H1 (cell line): ENCODE measurements at regions not wholly inside any gene's neighbourhood (a gene's known extent, or its start where the extent isn't known, plus 50 kb on each side); places are given as distances from the start of the nearest gene placed in this dataset.

Experiments used
- CTCF ChIA-PET: fragments of 300-600 bp; sonication (Branson Sonifier 250); formaldehyde crosslinking; loops from one replicate; lab custom pipeline; 2021; ENCODE audit not compliant: partially characterized antibody; lab: Charles Lee
- POLR2A ChIA-PET: fragments of 300-600 bp; sonication (Branson Sonifier 250); formaldehyde crosslinking; loops from one replicate; lab custom pipeline; 2021; ENCODE audit warnings: inconsistent platforms; ENCODE audit not compliant: partially characterized antibody; lab: Charles Lee
- DNase-seq, 2 experiments: peaks; one replicate each; pipeline versions ENCODE4 v3.0.0 to v3.0.0-alpha.2; 2010 to 2022; ENCODE audit warnings: low spot score in 2 of 2, low read depth in 1 of 2, mixed read lengths in 1 of 2
- FAIRE-seq: peaks from 2 replicates; lab custom pipeline; 2011; peaks lifted over from hg19 to GRCh38; lab: Jason Lieb, UNC
- H2AFZ ChIP-seq: 2 replicates; pipeline ENCODE4 v1.8.1; 2012; ENCODE audit warnings: low read length, inconsistent platforms
- H2AK5ac ChIP-seq: 2 replicates; pipeline ENCODE4 v1.6.1; 2013; ENCODE audit warnings: low read depth, low read length
- H2BK120ac ChIP-seq: replicated peaks from 2 replicates; pipeline ENCODE3; 2013; ENCODE audit warnings: low read depth, low read length, inconsistent platforms
- H2BK12ac ChIP-seq: 2 replicates; pipeline ENCODE4 v1.6.1; 2013; ENCODE audit warnings: low read depth, low read length
- H2BK15ac ChIP-seq: 2 replicates; pipeline ENCODE4 v1.6.1; 2013; ENCODE audit warnings: low read length
- H2BK20ac ChIP-seq: 2 replicates; pipeline ENCODE4 v1.6.1; 2013; ENCODE audit warnings: low read length
- H2BK5ac ChIP-seq: 2 replicates; pipeline ENCODE4 v1.6.1; 2013; ENCODE audit warnings: low read depth, low read length
- H3K14ac ChIP-seq: 2 replicates; pipeline ENCODE4 v1.6.1; 2013; ENCODE audit warnings: inconsistent platforms; ENCODE audit not compliant: insufficient read length
- H3K18ac ChIP-seq: 2 replicates; pipeline ENCODE4 v1.6.1; 2013; ENCODE audit warnings: low read length; ENCODE audit errors: extremely low read depth
- H3K23ac ChIP-seq: 2 replicates; pipeline ENCODE4 v1.6.1; 2013; ENCODE audit warnings: inconsistent platforms; ENCODE audit not compliant: insufficient read length
- H3K23me2 ChIP-seq: 2 replicates; pipeline ENCODE4 v1.6.1; 2013; ENCODE audit warnings: low read depth, low read length
- H3K27ac ChIP-seq: 2 replicates; pipeline ENCODE4 v1.6.1; 2011; ENCODE audit warnings: low read depth, low read length, inconsistent platforms
- H3K27me3 ChIP-seq, 4 experiments: replicated peaks in 1 of 4; 1 replicate in 1 of 4; 2 replicates in 3 of 4; pipeline versions ENCODE4 v1.6.1 to v1.8.1; 2011 to 2013; ENCODE audit warnings: low read length in 3 of 4, mild to moderate bottlenecking in 3 of 4, inconsistent platforms in 2 of 4, mixed read lengths in 2 of 4, moderate library complexity in 1 of 4; ENCODE audit not compliant: control insufficient read depth in 3 of 4, insufficient read depth in 3 of 4; ENCODE audit errors: extremely low read depth in 1 of 4
- H3K36me3 ChIP-seq, 4 experiments: 2 replicates each; pipeline versions ENCODE4 v1.6.1 to v1.8.1; 2011 to 2013; ENCODE audit warnings: mild to moderate bottlenecking in 4 of 4, low read length in 3 of 4, moderate library complexity in 2 of 4, control low read depth in 1 of 4, inconsistent platforms in 1 of 4; ENCODE audit not compliant: insufficient read depth in 4 of 4, control insufficient read depth in 2 of 4
- H3K4ac ChIP-seq: replicated peaks from 2 replicates; pipeline ENCODE3; 2013; ENCODE audit warnings: low read length, low read depth, mixed read lengths, inconsistent platforms; ENCODE audit not compliant: insufficient read length
- H3K4me1 ChIP-seq, 4 experiments: replicated peaks in 1 of 4; 1 replicate in 1 of 4; 2 replicates in 3 of 4; pipeline versions ENCODE4 v1.6.1 to v1.8.1; 2011 to 2013; ENCODE audit warnings: low read length in 3 of 4, inconsistent platforms in 2 of 4, mixed read lengths in 1 of 4; ENCODE audit not compliant: insufficient read depth in 4 of 4, control insufficient read depth in 3 of 4
- H3K4me2 ChIP-seq, 2 experiments: 2 replicates each; pipeline versions ENCODE4 v1.6.1 to v1.8.1; 2011 to 2013; ENCODE audit warnings: low read depth in 2 of 2, low read length in 2 of 2, control low read depth in 1 of 2, inconsistent platforms in 1 of 2, mild to moderate bottlenecking in 1 of 2; ENCODE audit not compliant: insufficient read depth in 1 of 2
- H3K4me3 ChIP-seq, 4 experiments: fragments of 200-600, 300-600 bp in 1 of 4; sonication (generic), shearing (Covaris generic), sonication (Bioruptor Twin) in 1 of 4; 2 replicates each; pipeline versions ENCODE4 v1.5.1 to v1.8.1; 2011 to 2016; ENCODE audit warnings: low read length in 4 of 4, low read depth in 3 of 4, control low read depth in 2 of 4, inconsistent platforms in 2 of 4, mild to moderate bottlenecking in 2 of 4, mixed read lengths in 1 of 4, moderate library complexity in 1 of 4; ENCODE audit not compliant: insufficient read depth in 2 of 4; ENCODE audit errors: extremely low read depth in 1 of 4
- H3K56ac ChIP-seq: replicated peaks from 2 replicates; pipeline ENCODE3; 2013; ENCODE audit warnings: low read depth, mild to moderate bottlenecking, mixed read lengths, low read length, inconsistent platforms; ENCODE audit not compliant: insufficient read length
- H3K79me1 ChIP-seq: 2 replicates; pipeline ENCODE4 v1.6.1; 2013; ENCODE audit warnings: low read depth, low read length, control low read depth
- H3K79me2 ChIP-seq, 2 experiments: 2 replicates each; pipeline versions ENCODE4 v1.6.1 to v1.8.1; 2012 to 2013; ENCODE audit warnings: low read length in 2 of 2, mild to moderate bottlenecking in 2 of 2, inconsistent platforms in 1 of 2; ENCODE audit not compliant: insufficient read depth in 2 of 2, control insufficient read depth in 1 of 2
- H3K9ac ChIP-seq, 4 experiments: replicated peaks in 1 of 4; 1 replicate in 1 of 4; 2 replicates in 3 of 4; pipeline versions ENCODE4 v1.6.1 to v1.8.1; 2011 to 2013; ENCODE audit warnings: low read depth in 3 of 4, low read length in 3 of 4, control low read depth in 2 of 4, mild to moderate bottlenecking in 2 of 4, moderate library complexity in 2 of 4, inconsistent platforms in 1 of 4; ENCODE audit errors: extremely low read depth in 1 of 4
- H3K9me3 ChIP-seq, 2 experiments: 2 replicates each; pipeline versions ENCODE4 v1.6.1 to v1.8.1; 2012 to 2013; ENCODE audit warnings: mild to moderate bottlenecking in 2 of 2, moderate library complexity in 2 of 2, control low read depth in 1 of 2, inconsistent platforms in 1 of 2, low read depth in 1 of 2, low read length in 1 of 2, mixed read lengths in 1 of 2; ENCODE audit not compliant: insufficient read depth in 2 of 2
- H4K20me1 ChIP-seq, 2 experiments: replicated peaks in 1 of 2; 2 replicates each; pipeline versions ENCODE3 to v1.8.1; 2011 to 2013; ENCODE audit warnings: inconsistent platforms in 2 of 2, low read length in 2 of 2, mild to moderate bottlenecking in 1 of 2; ENCODE audit not compliant: insufficient read depth in 2 of 2, control insufficient read depth in 1 of 2
- H4K5ac ChIP-seq: 2 replicates; pipeline ENCODE4 v1.6.1; 2013; ENCODE audit warnings: low read length, low read depth, mixed read lengths, inconsistent platforms; ENCODE audit not compliant: insufficient read length
- H4K8ac ChIP-seq: 2 replicates; pipeline ENCODE4 v1.8.0; 2013; ENCODE audit warnings: mild to moderate bottlenecking, moderate library complexity, low read length, inconsistent platforms; ENCODE audit not compliant: insufficient read depth; ENCODE audit errors: extremely low read depth
- H4K91ac ChIP-seq: replicated peaks from 2 replicates; pipeline ENCODE3; 2013; ENCODE audit warnings: low read length, mixed read lengths, inconsistent platforms; ENCODE audit not compliant: insufficient read length
- CBX8 ChIP-seq: fragments of 300-800, 300-1000 bp; sonication (generic); IDR thresholded peaks from 2 replicates; pipeline ENCODE4 v1.7.1; 2016; ENCODE audit warnings: low read depth, low read length, borderline replicate concordance
- RFX5 ChIP-seq: IDR thresholded peaks from 2 replicates; pipeline ENCODE4 v1.6.1; 2011; ENCODE audit warnings: low read depth, low read length, improper control_type of control experiment, borderline replicate concordance
- WGBS, 2 experiments: shearing (Covaris generic) in 1 of 2; methylation state at CpG; one replicate each; pipeline versions ENCODE4 v1.1.6 to v1.1.7; 2013 to 2015; ENCODE audit warnings: low lambda C conversion rate in 2 of 2, mixed read lengths in 2 of 2, inconsistent platforms in 1 of 2, low coverage in 1 of 2, missing lambda C conversion rate in 1 of 2; ENCODE audit not compliant: insufficient replicate concordance in 2 of 2, insufficient coverage in 1 of 2, insufficient read length in 1 of 2; ENCODE audit errors: extremely low coverage in 1 of 2, missing lambda C conversion rate in 1 of 2; 5-methylcytosine and 5-hydroxymethylcytosine counted together

- Histone ChIP-seq H3K9me3 (no peaks in the 10 kb centered on the region), H3K27me3 (no peaks in the 10 kb centered on the region), H4K20me1 (no peaks in the 10 kb centered on the region), H3K79me2 (no peaks in the 10 kb centered on the region), H3K23me2 (no peaks in the 10 kb centered on the region), H2BK12ac (no peak overlapping the region), H3K4me3 (no peak overlapping the region), H4K5ac (no peak overlapping the region), H3K4me1 (no peaks in the 10 kb centered on the region), H2BK20ac (no peak overlapping the region), H3K14ac (no peak overlapping the region), H3K9ac (no peak overlapping the region), H3K4ac (no peak overlapping the region), H2BK5ac (no peak overlapping the region), H3K79me1 (no peaks in the 10 kb centered on the region), H3K36me3 (no peaks in the 10 kb centered on the region), H3K4me2 (no peak overlapping the region), H2AFZ (no peak overlapping the region), H2BK120ac (no peak overlapping the region), H3K27ac (no peak overlapping the region), H2AK5ac (no peak overlapping the region), H3K56ac (no peak overlapping the region), H2BK15ac (no peak overlapping the region), H4K91ac (no peak overlapping the region), H3K23ac (no peak overlapping the region), H4K8ac (no peak overlapping the region), H3K18ac (no peak overlapping the region)
- ChIA-PET POLR2A (no interaction called here), CTCF (interaction anchor here (0.6 to 1.0 kb wide), 2 partner anchors 141 to 267 kb away, joined by 3 to 4 read pairs; no protein-coding TSS in a partner anchor)
- DNase-seq (no peak), FAIRE-seq (no peak)
- TF ChIP-seq CBX8 (no peak), RFX5 (no peak)
- 92% methylated on average over 4 of the region's 4 CpGs; no CpG with 5 or more reads in 1 of the 2 experiments for WGBS, 2 experiments
These were observed 149.3 kb downstream of the GJA1 start for GRCh38 chr6:121584586-121585369.
